Pancreas (tissue), 10 donors: ENCODE measurements at regions not wholly inside any gene's neighbourhood (a gene's known extent, or its start where the extent isn't known, plus 50 kb on each side); places are given as distances from the start of the nearest gene placed in this dataset.

Source experiments
- ATAC-seq, 4 donors: fragments of 200-7000 bp; cut with Tn5 transposase; one replicate each; pipeline versions ENCODE4 v1.8.0 to v1.9.1; 2020; ENCODE audit warnings: mild to moderate bottlenecking in 4 of 4, moderate library complexity in 4 of 4
- DNase-seq, 6 donors: peaks; one replicate each; pipeline ENCODE4 v3.0.0-alpha.2; 2020
- FAIRE-seq: peaks from 2 replicates; lab custom pipeline; 2012; peaks lifted over from hg19 to GRCh38; lab: Jason Lieb, UNC
- H3K27ac ChIP-seq, 4 donors: fragments of 200-600 bp; sonication (generic); 1 replicate in 3 of 4; 2 replicates in 1 of 4; pipeline versions ENCODE4 v1.5.0 to v1.8.0; 2020
- H3K27me3 ChIP-seq, 4 donors: fragments of 200-600 bp; one replicate each; pipeline ENCODE4 v1.8.0; 2021
- H3K36me3 ChIP-seq, 3 donors: fragments of 200-600 bp; sonication (generic) in 1 of 3; one replicate each; pipeline versions ENCODE4 v1.5.0 to v1.8.0; 2020 to 2021
- H3K4me1 ChIP-seq, 3 donors: fragments of 200-600 bp; one replicate each; pipeline ENCODE4 v1.8.0; 2021
- H3K4me3 ChIP-seq, 4 donors: fragments of 200-600 bp; sonication (generic) in 2 of 4; one replicate each; pipeline versions ENCODE4 v1.5.0 to v1.8.0; 2020 to 2021
- H3K9me3 ChIP-seq, 4 donors: fragments of 200-600 bp; one replicate each; pipeline ENCODE4 v1.8.0; 2021
- CTCF ChIP-seq, 4 donors: fragments of 200-600 bp; sonication (generic) in 3 of 4; IDR thresholded peaks; one replicate each; pipeline versions ENCODE4 v1.5.0 to v1.8.0; 2021; ENCODE audit warnings: antibody characterized with exemption in 4 of 4
- WGBS, 2 donors: extraction: QIAGEN DNeasy Blood & Tissue Kit; methylation state at CpG; one replicate each; pipeline ENCODE4 v1.1.7; 2013; 5-methylcytosine and 5-hydroxymethylcytosine counted together
- intact Hi-C, 3 donors: fragments of 100-400 bp; cut with DNase I; formaldehyde crosslinking; loops; one replicate each; pipeline versions ENCODE4 v1.11.1 to v1.14.2; 2022
- donor health status: healthy with polysubstance abuse.
- donor health status: DM: no; HTN: no; CAD: no; lungs with moderate emphysema.
- donor health status: DM: no; HTN: no; CAD: no.
- donor health status: control.
- donor health status: control.
- donor health status: Bipolar disorder and iron deficiency.
- donor health status: DM: yes; HTN: yes; CAD: no.
- donor health status: DM: no; HTN: no; CAD: no.
- donor health status: DM: no; HTN: no; CAD: no.
- donor health status: DM: yes; HTN: yes; CAD: no.

- FAIRE-seq: no peak
- TF ChIP-seq CTCF (IDR thresholded peaks at IDR 0.05): no peak
- intact Hi-C loops: no loop called here
Observed at GRCh38 chr11:12617632-12618031, 56.6 kb upstream of the TEAD1 start.

GRCh38 chr11:12618743-12619540 is 55.3 kb upstream of the TEAD1 start:
- Histone ChIP-seq H3K4me3 (no peak overlapping the region), H3K27me3 (no peaks in the 10 kb centered on the region), H3K4me1 (no peaks in the 10 kb centered on the region), H3K36me3 (no peaks in the 10 kb centered on the region), H3K27ac (no peak overlapping the region), H3K9me3 (no peaks in the 10 kb centered on the region)
- DNase-seq: no peak
- no peak for TF ChIP-seq CTCF (IDR thresholded peaks at IDR 0.05)
- intact Hi-C loops: no loop called here
- ATAC-seq: no peak
- WGBS, 2 donors: 68 to 76% methylated on average over 2 of the region's 2 CpGs
- no peak for FAIRE-seq

More at GRCh38 chr11:12617632-12618031, 56.6 kb upstream of the TEAD1 start:
- Histone ChIP-seq H3K4me1 (no peaks in the 10 kb centered on the region), H3K9me3 (no peaks in the 10 kb centered on the region), H3K27ac (no peak overlapping the region), H3K4me3 (no peak overlapping the region), H3K36me3 (no peaks in the 10 kb centered on the region), H3K27me3 (no peaks in the 10 kb centered on the region)
- DNase-seq: no peak
- ATAC-seq: no peak
- 78 to 86% methylated on average over 3 of the region's 3 CpGs for WGBS, 2 donors

GRCh38 chr11:12623869-12624268 is 50.4 kb upstream of the TEAD1 start:
- no peaks in the 10 kb centered on the region for H3K4me1 ChIP-seq
- no peak for DNase-seq
- no peak overlapping the region for H3K4me3 ChIP-seq
- TF ChIP-seq CTCF (IDR thresholded peaks at IDR 0.05): no peak
- no peaks in the 10 kb centered on the region for H3K27me3 ChIP-seq
- 0 to 45% methylated on average over 1 of the region's 1 CpG for WGBS, 2 donors
- H3K9me3 ChIP-seq: peaks cover 0 to 5% (median 0%) of the 10 kb centered on the region in 4 donors
- H3K36me3 ChIP-seq: no peaks in the 10 kb centered on the region
- ATAC-seq: no peak
- H3K27ac ChIP-seq: no peak overlapping the region
- no peak for FAIRE-seq
- intact Hi-C loops: no loop called here
